ENCODE measurements at regions not wholly inside any gene's neighbourhood (a gene's known extent, or its start where the extent isn't known, plus 50 kb on each side); places are given as distances from the start of the nearest gene placed in this dataset.
"Not testable (repeated sequence)": the region's sequence is repeated elsewhere in the genome, so short reads cannot be mapped to it uniquely, and the experiment has no call there.

DNA sequence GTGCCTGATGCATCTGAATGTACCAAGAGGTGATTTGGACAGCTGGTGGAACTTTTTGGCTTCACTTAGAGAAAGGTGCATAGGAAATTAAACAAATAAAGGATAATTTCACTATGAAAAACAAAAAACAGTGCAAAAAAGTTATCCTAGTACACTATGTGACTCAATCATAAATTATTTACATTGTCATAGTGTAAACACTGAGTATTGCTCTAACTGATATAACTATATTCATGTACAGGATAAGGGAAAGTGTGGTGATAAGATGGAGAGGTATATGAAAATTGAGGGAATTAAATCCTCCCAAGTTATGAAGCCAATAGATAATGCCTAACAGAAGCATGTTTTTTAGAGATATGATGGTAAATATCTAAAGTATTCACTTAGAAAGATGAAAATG is 50.2 kb upstream of the CPNE4 start:
- no peak for DNase-seq

DNA sequence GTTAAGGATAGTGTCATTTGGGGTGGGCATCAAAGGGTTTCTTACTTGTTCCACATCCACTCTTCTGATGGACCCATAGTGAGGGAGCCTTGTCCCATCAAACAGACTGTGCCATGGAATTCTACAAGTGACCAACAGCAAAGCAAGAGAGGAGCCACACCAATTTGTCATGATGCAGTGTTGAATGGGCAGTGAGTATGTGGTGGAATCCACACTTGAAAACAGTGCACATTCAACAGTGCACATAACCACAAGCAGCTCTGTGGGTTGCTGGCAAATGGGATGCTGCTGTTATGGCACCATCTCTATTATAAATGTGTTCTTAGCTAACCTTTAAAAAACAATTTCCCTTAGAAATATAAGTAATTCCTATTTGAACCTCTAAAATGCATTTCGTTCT is 52.5 kb upstream of the CPNE4 start:
- DNase-seq = no peak

DNA sequence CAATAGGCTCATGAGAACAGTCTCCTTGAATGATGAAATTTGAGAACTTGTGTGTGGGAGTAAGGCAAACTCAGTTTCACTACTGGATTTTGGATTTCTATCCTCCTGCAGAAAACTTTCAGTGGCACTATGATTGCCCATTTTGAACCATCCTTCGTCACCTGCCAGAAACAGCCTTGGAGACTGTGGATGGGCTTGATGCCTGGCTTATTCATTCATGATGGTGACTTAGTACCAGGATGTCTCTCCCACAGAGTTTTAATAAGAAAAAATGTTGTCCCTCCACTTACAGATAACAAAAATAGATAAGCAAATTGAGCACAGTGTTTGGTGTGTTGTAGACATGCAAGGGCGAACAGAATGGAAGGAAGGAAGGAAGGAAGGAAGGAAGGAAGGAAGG is 53.5 kb upstream of the CPNE4 start:
- no peak for DNase-seq

DNA sequence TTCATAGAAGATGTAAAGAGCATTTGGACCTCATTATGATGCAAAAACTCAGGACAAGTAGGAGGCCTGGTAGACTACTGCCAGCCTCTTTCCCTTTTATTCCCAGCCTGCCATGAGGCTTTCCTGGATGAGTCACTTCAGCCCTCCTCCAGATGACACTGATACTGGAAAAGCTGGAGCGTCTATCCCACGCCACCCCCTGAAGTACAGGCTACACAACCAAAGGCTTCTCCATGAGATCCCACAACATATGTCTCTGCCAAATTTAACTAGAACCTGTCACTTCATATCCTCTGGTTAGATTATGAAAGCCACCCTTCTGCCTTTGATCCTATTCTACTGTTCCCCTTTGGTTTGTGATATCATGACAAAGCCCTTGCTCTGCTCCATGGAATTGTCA is 56.1 kb upstream of the CPNE4 start:
- no peak for DNase-seq

DNA sequence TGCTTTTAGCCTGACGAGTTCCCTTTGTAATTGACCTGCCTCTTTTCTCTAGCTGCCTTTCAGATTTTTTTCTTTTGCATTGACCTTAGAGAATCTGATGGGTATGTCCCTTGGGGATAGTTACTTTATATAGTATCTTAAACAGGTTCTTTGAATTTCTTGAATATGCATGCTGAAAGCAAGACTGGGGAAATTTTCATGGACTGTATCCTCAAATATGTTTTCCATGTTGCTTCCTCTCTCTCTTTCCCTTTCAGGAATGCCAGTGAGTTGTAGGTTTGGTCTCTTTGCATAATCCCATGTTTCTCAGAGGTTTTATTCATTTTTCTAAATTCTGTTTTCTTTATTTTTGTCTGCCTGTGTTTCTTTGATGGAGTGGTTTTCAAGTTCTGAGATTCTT is 81.8 kb upstream of the CPNE4 start:
- no peak for DNase-seq

DNA sequence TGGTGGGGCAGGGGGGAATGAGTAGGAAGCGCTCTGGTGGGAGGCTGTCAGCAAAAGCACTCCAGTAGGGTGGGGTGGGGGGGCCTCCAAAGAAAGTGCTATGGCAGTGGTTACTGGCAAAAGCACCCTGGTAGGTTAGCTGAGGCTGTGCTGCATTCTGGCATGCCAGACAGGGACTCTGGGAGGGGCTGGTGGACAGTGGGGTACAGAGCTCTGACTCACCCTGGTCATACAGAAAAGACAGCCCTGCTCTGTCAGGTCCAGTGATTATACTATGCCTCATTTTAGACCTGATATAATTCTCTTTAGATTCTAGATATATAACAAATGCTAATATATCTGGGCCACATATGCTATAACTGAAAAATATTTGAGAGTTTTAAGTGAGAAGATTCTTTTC is 82.8 kb upstream of the CPNE4 start:
- no peak for DNase-seq

GRCh38 chr3:132119531-132119930 is 84.7 kb upstream of the CPNE4 start:
- no peak for DNase-seq

GRCh38 chr3:132124096-132124495 is 89.3 kb upstream of the CPNE4 start:
- no peak for DNase-seq

DNA sequence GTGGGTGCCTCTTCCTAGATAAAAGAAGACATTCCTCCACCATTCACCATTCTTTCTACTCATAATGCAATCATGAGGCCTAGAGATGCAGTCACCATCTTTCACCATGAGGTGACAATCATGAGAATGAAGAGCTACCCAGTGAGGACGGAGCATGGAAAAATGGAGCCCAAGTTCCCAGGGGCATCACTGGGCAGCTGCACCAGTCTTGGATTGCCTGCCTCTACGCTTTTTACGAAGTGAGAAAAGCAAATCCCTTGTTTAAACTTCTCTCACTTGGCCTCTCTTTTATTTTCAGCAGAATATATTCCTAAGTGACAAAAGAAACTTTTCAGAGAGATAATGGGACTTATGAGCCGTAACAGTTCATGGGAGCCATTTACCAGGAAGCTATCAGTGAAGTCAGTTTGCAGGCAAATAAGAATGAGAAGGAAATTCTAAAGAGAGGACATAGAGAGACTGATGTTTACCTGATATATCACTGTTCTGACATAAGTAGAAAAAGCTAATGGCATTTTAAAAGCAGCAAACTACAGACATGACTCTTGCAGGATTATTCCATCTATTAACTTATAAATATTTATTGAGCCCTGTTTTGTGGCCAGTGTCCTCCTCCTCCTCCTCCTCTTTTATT is 90.0 kb upstream of the CPNE4 start:
- no peak for DNase-seq

DNA sequence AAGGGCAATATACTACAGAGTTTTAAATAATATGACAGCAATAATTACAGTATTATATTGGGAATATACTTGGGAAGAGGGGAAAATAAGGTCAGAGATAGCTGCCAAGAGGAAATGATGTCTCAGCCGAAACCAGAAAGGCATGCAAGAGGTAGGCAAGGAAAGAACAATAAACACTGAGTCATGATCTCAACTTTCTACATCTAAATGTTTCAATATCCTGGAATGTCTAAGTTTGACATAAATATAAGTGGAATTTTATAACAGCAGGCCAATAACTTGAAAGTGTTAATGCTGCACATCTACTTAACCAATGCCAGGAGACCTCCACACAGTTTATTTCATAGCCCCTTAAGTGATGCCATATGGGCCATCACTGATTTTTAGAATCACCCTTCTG is 99.8 kb upstream of the CPNE4 start:
- no peak for DNase-seq

DNA sequence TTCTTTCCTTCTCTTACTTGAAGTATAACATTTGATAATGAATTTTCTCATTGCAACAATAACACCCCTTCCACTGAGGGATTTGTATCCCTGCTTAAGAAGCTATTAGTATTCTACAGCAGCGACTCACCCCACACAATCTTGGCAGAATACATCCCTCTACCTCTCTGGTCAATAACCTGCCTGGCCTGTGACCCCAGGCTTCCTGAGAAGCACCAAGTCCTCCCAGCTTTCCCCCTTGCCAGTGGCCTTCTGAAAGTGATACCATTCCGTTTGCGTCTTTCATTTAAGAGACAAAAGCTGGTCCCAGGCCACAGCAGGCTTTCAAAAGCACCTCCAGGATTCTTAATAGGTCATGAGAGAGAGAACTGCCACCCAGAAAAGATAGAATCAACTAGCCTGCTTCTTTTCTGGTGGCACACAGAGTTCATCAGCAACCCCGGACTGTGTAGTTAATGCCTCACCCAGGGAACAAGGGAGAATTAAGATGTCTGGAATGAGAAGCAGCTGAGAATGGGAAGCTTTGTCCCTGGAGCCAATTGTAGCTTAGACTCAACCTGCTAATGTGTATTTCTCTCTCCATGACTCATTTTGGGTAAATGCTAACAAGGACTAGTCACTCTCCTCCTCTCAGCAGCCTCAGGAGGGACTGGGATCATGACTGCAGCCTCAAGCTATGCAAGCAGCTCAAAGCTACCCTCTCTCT is 101.0 kb upstream of the CPNE4 start:
- DNase-seq = no peak

DNA sequence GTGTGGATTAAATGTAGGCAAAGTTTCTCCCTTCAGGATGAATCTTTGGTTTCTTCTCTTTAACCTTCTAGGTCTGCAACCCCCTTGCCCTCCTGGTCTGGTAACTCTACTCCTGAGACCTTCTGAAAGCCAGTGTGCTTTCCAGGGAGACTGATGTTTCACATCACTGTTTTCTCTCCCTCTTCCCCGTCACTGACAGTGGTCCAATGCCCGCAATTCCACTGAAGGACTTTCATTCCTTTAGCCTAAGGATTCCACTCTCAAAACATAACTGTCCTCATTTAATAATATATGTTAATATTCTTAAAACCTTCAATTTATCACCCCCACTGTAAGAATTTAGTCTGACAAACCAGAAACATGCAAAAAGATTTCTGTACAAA is 101.5 kb upstream of the CPNE4 start:
- DNase-seq = no peak

DNA sequence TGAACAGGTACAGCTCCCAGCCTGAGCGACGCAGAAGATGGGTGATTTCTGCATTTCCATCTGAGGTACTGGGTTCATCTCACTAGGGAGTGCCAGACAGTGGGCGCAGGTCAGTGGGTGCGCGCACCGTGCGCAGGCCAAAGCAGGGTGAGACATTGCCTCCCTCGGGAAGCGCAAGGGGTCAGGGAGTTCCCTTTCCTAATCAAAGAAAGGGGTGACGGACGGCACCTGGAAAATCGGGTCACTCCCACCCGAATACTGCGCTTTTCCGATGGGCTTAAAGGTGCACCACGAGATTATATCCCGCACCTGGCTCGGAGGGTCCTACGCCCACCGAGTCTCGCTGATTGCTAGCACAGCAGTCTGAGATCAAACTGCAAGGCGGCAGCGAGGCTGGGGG is 102.1 kb upstream of the CPNE4 start:
- not testable (repeated sequence) for DNase-seq

DNA sequence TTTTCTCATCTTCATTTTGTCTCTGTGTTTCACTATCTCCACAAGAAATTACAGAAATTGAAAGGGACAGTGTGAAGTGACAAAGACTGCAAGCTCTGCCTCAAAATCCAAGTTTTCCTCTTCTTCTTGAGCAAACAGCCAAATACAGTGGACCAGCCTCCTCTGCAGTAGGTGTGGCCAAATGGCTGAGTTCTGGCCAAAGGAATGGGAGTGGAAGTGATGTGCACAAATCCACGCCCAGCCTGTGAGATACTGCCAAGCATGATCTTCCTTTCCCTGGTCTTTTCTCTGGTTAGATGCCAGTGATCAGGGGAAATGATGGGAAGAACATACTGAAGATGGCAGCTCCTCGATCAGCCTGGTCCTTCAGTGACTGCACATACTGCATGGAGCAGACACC is 111.0 kb upstream of the CPNE4 start:
- no peak for DNase-seq

GRCh38 chr3:132154619-132155018 is 119.8 kb upstream of the CPNE4 start:
- no peak for DNase-seq

- DNase-seq = no peak
Measured at GRCh38 chr3:132159145-132159544, 124.3 kb upstream of the CPNE4 start.

GRCh38 chr3:132160198-132160597 is 125.4 kb upstream of the CPNE4 start:
- DNase-seq = no peak

- DNase-seq = no peak
Measured at GRCh38 chr3:132161608-132162007, 126.8 kb upstream of the CPNE4 start.

DNA sequence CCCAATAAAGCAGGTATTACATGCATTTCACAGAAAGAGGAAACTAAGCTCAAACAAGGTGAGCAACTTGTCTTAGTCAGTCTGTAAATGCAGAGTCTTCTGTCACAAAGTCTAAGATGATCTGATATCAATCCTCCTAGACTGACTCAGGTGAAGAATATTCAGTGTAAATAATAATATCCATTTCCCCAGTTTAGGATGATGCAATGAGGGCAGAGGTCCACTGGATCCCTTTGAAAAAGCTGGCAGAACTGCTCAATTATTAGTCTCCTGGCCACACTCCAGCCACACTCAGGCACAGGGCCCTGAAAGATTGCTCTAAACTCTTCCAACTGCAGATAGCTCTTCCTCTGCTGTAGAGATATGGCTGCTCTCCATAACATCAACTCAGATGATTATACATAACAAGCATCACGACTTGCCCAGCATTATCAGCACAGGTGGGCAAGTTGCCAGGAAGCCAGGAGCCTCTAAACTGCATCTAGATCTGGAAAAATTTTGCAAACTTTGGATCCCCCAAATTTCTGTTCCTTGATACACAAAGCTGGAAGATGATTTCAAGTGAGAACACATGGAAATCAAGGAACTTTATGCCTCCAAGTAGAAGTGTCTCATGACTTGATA is 129.8 kb upstream of the CPNE4 start:
- DNase-seq = no peak

DNA sequence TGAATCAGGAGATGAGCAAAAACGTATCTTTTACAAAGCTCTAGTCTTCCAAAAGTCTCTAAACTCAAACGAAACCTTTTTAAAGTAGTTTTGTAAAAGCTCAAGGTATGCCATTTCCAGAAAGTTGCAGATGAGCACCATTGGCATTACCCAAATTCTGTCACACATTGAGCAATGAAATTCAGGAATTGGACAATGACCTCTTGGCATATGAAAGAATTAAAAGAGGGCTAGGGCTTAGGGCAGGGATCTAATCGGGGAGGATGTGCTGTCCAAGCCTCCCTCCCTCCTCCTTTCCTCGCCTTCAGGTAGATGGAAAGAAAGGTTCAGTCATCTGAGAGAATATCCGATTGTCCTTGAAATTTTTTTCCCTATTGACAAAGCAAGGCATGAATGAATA is 133.1 kb upstream of the CPNE4 start:
- DNase-seq = no peak

DNA sequence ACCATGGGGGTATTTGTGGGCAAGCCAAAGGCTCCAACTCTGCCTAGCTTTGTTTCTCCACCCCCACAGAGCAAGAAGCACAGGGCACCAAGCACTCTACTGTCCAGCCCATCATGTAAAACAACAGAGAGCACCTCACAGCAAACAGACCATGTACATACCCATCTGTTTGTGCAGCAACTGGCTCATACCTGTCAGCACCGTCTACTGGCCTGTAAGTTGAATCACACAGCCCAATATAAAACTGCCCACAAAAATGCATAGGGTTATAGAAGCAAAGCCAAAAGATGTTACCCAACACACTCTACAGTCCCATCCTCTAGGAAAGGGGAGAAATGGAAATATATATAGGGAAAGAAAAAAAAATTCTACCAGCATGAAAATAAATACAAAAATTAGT is 139.7 kb upstream of the CPNE4 start:
- DNase-seq = no peak

- no peak for DNase-seq
Measured at GRCh38 chr3:132180337-132180791, 136.8 kb upstream of the ACP3 start.

DNA sequence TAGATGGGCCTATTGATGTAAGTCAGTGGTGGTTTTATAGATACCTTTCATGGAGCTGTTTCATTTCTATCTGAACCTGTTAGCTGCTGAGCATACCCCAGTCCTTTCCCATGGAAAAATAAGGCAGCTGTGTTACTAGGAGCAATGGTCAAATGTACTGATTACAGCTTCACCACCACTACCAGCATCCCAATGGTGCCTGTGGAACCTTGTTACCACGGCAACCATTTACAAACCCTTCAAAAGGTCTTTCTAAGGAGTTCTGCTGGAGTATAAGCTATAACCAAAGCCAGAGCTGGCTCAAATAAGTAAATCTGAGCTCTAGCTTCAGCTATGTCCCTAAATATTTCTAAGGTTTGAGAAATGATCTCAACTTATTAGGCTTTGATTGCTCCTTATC is 133.4 kb upstream of the ACP3 start:
- DNase-seq = no peak

GRCh38 chr3:132187746-132188145 is 129.5 kb upstream of the ACP3 start:
- no peak for DNase-seq

- DNase-seq = no peak
Measured at GRCh38 chr3:132189601-132190000, 127.6 kb upstream of the ACP3 start.
